Central memory CD8-positive, alpha-beta T cell (primary cell): ENCODE measurements at regions not wholly inside any gene's neighbourhood (a gene's known extent, or its start where the extent isn't known, plus 50 kb on each side); places are given as distances from the start of the nearest gene placed in this dataset.
A peak's percentile ranks its signal among the peaks of the same experiment; 100 is the strongest.
"Not testable (repeated sequence)": the region's sequence is repeated elsewhere in the genome, so short reads cannot be mapped to it uniquely, and the experiment has no call there.

Experiments used
- ATAC-seq: fragments of 150-1000 bp; cut with Tn5 transposase; replicated peaks from 2 replicates; pipeline ENCODE4 v1.10.0; 2022; ENCODE audit warnings: mild to moderate bottlenecking, moderate FRiP score, moderate number of reproducible peaks; ENCODE audit not compliant: poor library complexity, severe bottlenecking; ENCODE audit errors: extremely low read depth
- DNase-seq, 2 donors: peaks; one replicate each; pipeline ENCODE4 v3.0.0; 2021; ENCODE audit warnings: low spot score in 2 of 2
- H3K27ac Mint-ChIP-seq: one replicate; pipeline ENCODE4 v1.8.0; 2022; ENCODE audit warnings: low read depth, mild to moderate bottlenecking, moderate library complexity, mixed read lengths
- H3K27me3 Mint-ChIP-seq: one replicate; pipeline ENCODE4 v1.8.0; 2022; ENCODE audit warnings: mixed read lengths
- H3K36me3 Mint-ChIP-seq: one replicate; pipeline ENCODE4 v1.8.0; 2022; ENCODE audit warnings: mild to moderate bottlenecking, moderate library complexity, mixed read lengths; ENCODE audit not compliant: insufficient read depth
- H3K4me1 Mint-ChIP-seq: one replicate; pipeline ENCODE4 v1.8.0; 2022; ENCODE audit warnings: mixed read lengths
- H3K4me3 Mint-ChIP-seq: one replicate; pipeline ENCODE4 v1.8.0; 2022; ENCODE audit warnings: mild to moderate bottlenecking, moderate library complexity, mixed read lengths
- H3K9me3 Mint-ChIP-seq: one replicate; pipeline ENCODE4 v1.8.0; 2022; ENCODE audit warnings: mixed read lengths

- H3K27me3 Mint-ChIP-seq, H3K9me3 Mint-ChIP-seq, DNase-seq, H3K27ac Mint-ChIP-seq, H3K4me3 Mint-ChIP-seq, ATAC-seq: not testable (repeated sequence)
- peaks cover 18% of the 10 kb centered on the region for H3K4me1 Mint-ChIP-seq
- peaks cover 33% of the 10 kb centered on the region for H3K36me3 Mint-ChIP-seq
Measured at GRCh38 chr7:128594061-128594460, 78.0 kb upstream of the GARIN1A start.

GRCh38 chr7:128596336-128597128 is 75.6 kb upstream of the GARIN1A start:
- Mint-ChIP-seq H3K4me1 (peaks cover 27% of the 10 kb centered on the region), H3K36me3 (peaks cover 35% of the 10 kb centered on the region)
- H3K27ac Mint-ChIP-seq, H3K4me3 Mint-ChIP-seq, H3K27me3 Mint-ChIP-seq, H3K9me3 Mint-ChIP-seq, DNase-seq, ATAC-seq: not testable (repeated sequence)

- H3K27ac Mint-ChIP-seq, H3K27me3 Mint-ChIP-seq, ATAC-seq, H3K9me3 Mint-ChIP-seq, DNase-seq, H3K4me3 Mint-ChIP-seq: not testable (repeated sequence)
- H3K36me3 Mint-ChIP-seq, result peaks cover 23% of the 10 kb centered on the region
- H3K4me1 Mint-ChIP-seq, result peaks cover 22% of the 10 kb centered on the region
Measured at GRCh38 chr7:128598946-128599345, 73.1 kb upstream of the GARIN1A start.

GRCh38 chr7:128608678-128609421 is 63.2 kb upstream of the GARIN1A start:
- peak in 1 of 2 donors; percentile 39 for DNase-seq
- not testable (repeated sequence) for H3K9me3 Mint-ChIP-seq, H3K4me1 Mint-ChIP-seq, H3K27me3 Mint-ChIP-seq
- peak overlapping the region; percentile 86 for H3K27ac Mint-ChIP-seq
- H3K4me3 Mint-ChIP-seq, result peak overlapping the region; percentile 69
- H3K36me3 Mint-ChIP-seq, result peaks cover 34% of the 10 kb centered on the region
- ATAC-seq, result peak; percentile 94

GRCh38 chr7:128613366-128613765 is 58.7 kb upstream of the GARIN1A start:
- H3K4me3 Mint-ChIP-seq, ATAC-seq, H3K27me3 Mint-ChIP-seq, DNase-seq, H3K4me1 Mint-ChIP-seq, H3K9me3 Mint-ChIP-seq, H3K27ac Mint-ChIP-seq: not testable (repeated sequence)
- H3K36me3 Mint-ChIP-seq, result peaks cover 36% of the 10 kb centered on the region

- H3K27me3 Mint-ChIP-seq, H3K4me1 Mint-ChIP-seq, H3K9me3 Mint-ChIP-seq, ATAC-seq, DNase-seq, H3K4me3 Mint-ChIP-seq: not testable (repeated sequence)
- peak overlapping the region; percentile 33 for H3K27ac Mint-ChIP-seq
- H3K36me3 Mint-ChIP-seq, result peaks cover 37% of the 10 kb centered on the region
Measured at GRCh38 chr7:128614812-128615211, 57.3 kb upstream of the GARIN1A start.

- H3K27me3 Mint-ChIP-seq, H3K4me1 Mint-ChIP-seq, ATAC-seq, H3K27ac Mint-ChIP-seq, H3K9me3 Mint-ChIP-seq, DNase-seq, H3K4me3 Mint-ChIP-seq: not testable (repeated sequence)
- peaks cover 42% of the 10 kb centered on the region for H3K36me3 Mint-ChIP-seq
Measured at GRCh38 chr7:128616799-128617198, 55.3 kb upstream of the GARIN1A start.
